H1 (cell line): ENCODE measurements at regions not wholly inside any gene's neighbourhood (a gene's known extent, or its start where the extent isn't known, plus 50 kb on each side); places are given as distances from the start of the nearest gene placed in this dataset.

Experiments
- BACH1 ChIP-seq: IDR thresholded peaks from 2 replicates; pipeline ENCODE4 v1.6.1; 2012; ENCODE audit warnings: low read length, improper control_type of control experiment
- CBX5 ChIP-seq: fragments of 300-800, 300-1000 bp; sonication (generic); IDR thresholded peaks from 2 replicates; pipeline ENCODE4 v1.7.1; 2016; ENCODE audit warnings: antibody characterized with exemption, low read length, low read depth
- EP300 ChIP-seq, 2 experiments: IDR thresholded peaks; 1 replicate in 1 of 2; 2 replicates in 1 of 2; pipeline ENCODE4 v1.6.1; 2011 to 2012; ENCODE audit warnings: low read depth in 2 of 2, low read length in 2 of 2, mild to moderate bottlenecking in 2 of 2, borderline replicate concordance in 1 of 2, inconsistent platforms in 1 of 2, moderate library complexity in 1 of 2
- JUND ChIP-seq: IDR thresholded peaks from 2 replicates; pipeline ENCODE4 v1.6.1; 2011; ENCODE audit warnings: mild to moderate bottlenecking, improper control_type of control experiment, low read length
- SP2 ChIP-seq: IDR thresholded peaks from 2 replicates; pipeline ENCODE4 v1.6.1; 2012; ENCODE audit warnings: mild to moderate bottlenecking, low read length, inconsistent platforms
- SP4 ChIP-seq: IDR thresholded peaks from 2 replicates; pipeline ENCODE4 v1.6.1; 2012; ENCODE audit warnings: low read length, inconsistent platforms
- TF ChIP-seq, protein P1 (sequence below): fragments of 300-600 bp; sonication (generic); IDR thresholded peaks from 2 replicates; pipeline ENCODE4 v1.7.1; 2012; ENCODE audit warnings: low read length, moderate library complexity, mild to moderate bottlenecking, inconsistent platforms; ENCODE audit not compliant: insufficient replicate concordance
- TF ChIP-seq, protein P2 (sequence below): IDR thresholded peaks from 2 replicates; pipeline ENCODE4 v1.6.1; 2012; ENCODE audit warnings: low read length, inconsistent platforms

DNA sequence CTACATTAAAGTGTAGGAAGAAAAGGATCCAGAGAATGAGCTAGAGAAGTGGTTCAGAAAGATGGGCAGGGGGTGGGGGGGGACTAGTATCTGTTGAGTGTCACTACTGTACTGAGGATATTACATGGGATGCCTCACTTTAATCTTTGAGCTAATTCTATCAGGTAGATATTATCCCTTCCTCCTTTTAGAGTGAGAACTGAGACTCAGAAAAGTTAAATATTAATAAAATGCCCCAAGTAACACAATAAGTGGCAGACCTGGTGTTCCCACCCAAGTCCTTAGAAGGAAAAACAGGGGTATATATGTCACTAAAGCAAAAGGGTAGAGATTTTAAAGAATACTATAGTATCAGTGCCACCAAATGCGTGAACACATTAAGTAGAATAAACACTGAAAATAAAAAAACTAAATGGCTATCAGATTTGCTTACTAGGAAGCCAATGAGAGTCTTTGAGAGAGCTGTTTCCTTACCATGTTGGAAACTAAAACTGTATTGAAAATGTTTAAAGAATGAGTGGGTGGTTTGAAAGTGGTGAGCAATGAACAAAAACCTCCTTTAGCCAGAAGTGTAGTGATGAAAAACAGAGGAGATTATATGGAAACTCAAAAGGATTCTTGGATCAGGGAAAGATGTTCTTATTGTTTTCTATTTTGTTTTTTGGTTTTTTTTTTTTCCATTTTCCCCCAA lies 230.8 kb downstream of the BARHL2 start (continued):
- TF ChIP-seq, protein P1, sequence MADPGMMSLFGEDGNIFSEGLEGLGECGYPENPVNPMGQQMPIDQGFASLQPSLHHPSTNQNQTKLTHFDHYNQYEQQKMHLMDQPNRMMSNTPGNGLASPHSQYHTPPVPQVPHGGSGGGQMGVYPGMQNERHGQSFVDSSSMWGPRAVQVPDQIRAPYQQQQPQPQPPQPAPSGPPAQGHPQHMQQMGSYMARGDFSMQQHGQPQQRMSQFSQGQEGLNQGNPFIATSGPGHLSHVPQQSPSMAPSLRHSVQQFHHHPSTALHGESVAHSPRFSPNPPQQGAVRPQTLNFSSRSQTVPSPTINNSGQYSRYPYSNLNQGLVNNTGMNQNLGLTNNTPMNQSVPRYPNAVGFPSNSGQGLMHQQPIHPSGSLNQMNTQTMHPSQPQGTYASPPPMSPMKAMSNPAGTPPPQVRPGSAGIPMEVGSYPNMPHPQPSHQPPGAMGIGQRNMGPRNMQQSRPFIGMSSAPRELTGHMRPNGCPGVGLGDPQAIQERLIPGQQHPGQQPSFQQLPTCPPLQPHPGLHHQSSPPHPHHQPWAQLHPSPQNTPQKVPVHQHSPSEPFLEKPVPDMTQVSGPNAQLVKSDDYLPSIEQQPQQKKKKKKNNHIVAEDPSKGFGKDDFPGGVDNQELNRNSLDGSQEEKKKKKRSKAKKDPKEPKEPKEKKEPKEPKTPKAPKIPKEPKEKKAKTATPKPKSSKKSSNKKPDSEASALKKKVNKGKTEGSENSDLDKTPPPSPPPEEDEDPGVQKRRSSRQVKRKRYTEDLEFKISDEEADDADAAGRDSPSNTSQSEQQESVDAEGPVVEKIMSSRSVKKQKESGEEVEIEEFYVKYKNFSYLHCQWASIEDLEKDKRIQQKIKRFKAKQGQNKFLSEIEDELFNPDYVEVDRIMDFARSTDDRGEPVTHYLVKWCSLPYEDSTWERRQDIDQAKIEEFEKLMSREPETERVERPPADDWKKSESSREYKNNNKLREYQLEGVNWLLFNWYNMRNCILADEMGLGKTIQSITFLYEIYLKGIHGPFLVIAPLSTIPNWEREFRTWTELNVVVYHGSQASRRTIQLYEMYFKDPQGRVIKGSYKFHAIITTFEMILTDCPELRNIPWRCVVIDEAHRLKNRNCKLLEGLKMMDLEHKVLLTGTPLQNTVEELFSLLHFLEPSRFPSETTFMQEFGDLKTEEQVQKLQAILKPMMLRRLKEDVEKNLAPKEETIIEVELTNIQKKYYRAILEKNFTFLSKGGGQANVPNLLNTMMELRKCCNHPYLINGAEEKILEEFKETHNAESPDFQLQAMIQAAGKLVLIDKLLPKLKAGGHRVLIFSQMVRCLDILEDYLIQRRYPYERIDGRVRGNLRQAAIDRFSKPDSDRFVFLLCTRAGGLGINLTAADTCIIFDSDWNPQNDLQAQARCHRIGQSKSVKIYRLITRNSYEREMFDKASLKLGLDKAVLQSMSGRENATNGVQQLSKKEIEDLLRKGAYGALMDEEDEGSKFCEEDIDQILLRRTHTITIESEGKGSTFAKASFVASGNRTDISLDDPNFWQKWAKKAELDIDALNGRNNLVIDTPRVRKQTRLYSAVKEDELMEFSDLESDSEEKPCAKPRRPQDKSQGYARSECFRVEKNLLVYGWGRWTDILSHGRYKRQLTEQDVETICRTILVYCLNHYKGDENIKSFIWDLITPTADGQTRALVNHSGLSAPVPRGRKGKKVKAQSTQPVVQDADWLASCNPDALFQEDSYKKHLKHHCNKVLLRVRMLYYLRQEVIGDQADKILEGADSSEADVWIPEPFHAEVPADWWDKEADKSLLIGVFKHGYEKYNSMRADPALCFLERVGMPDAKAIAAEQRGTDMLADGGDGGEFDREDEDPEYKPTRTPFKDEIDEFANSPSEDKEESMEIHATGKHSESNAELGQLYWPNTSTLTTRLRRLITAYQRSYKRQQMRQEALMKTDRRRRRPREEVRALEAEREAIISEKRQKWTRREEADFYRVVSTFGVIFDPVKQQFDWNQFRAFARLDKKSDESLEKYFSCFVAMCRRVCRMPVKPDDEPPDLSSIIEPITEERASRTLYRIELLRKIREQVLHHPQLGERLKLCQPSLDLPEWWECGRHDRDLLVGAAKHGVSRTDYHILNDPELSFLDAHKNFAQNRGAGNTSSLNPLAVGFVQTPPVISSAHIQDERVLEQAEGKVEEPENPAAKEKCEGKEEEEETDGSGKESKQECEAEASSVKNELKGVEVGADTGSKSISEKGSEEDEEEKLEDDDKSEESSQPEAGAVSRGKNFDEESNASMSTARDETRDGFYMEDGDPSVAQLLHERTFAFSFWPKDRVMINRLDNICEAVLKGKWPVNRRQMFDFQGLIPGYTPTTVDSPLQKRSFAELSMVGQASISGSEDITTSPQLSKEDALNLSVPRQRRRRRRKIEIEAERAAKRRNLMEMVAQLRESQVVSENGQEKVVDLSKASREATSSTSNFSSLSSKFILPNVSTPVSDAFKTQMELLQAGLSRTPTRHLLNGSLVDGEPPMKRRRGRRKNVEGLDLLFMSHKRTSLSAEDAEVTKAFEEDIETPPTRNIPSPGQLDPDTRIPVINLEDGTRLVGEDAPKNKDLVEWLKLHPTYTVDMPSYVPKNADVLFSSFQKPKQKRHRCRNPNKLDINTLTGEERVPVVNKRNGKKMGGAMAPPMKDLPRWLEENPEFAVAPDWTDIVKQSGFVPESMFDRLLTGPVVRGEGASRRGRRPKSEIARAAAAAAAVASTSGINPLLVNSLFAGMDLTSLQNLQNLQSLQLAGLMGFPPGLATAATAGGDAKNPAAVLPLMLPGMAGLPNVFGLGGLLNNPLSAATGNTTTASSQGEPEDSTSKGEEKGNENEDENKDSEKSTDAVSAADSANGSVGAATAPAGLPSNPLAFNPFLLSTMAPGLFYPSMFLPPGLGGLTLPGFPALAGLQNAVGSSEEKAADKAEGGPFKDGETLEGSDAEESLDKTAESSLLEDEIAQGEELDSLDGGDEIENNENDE = no peak
- TF ChIP-seq CBX5 (no peak), BACH1 (no peak), JUND (no peak), EP300 (IDR thresholded peaks at IDR 0.05; ENCODE audit: borderline replicate concordance in 1 of 2, low read depth in 2 of 2, low read length in 2 of 2) (no peak), SP2 (no peak), SP4 (no peak)
- TF ChIP-seq, protein P2, sequence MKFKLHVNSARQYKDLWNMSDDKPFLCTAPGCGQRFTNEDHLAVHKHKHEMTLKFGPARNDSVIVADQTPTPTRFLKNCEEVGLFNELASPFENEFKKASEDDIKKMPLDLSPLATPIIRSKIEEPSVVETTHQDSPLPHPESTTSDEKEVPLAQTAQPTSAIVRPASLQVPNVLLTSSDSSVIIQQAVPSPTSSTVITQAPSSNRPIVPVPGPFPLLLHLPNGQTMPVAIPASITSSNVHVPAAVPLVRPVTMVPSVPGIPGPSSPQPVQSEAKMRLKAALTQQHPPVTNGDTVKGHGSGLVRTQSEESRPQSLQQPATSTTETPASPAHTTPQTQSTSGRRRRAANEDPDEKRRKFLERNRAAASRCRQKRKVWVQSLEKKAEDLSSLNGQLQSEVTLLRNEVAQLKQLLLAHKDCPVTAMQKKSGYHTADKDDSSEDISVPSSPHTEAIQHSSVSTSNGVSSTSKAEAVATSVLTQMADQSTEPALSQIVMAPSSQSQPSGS = no peak
